Omental fat pad (tissue), 3 donors: ENCODE measurements at regions not wholly inside any gene's neighbourhood (a gene's known extent, or its start where the extent isn't known, plus 50 kb on each side); places are given as distances from the start of the nearest gene placed in this dataset.

ENCODE experiments used
- ATAC-seq: fragments of 150-250 bp; one replicate; pipeline ENCODE4 v1.9.1; 2016; ENCODE audit warnings: mild to moderate bottlenecking, moderate library complexity; ENCODE audit not compliant: low FRiP score
- DNase-seq: peaks from one replicate; pipeline ENCODE4 v3.0.0-alpha.2; 2019; ENCODE audit warnings: low spot score
- CTCF ChIP-seq, 3 donors: fragments of 450-650 bp; IDR thresholded peaks; one replicate each; pipeline ENCODE4 v1.5.1; 2016 to 2017; ENCODE audit warnings: antibody characterized with exemption in 3 of 3, mild to moderate bottlenecking in 3 of 3, moderate library complexity in 2 of 3

GRCh38 chr13:44278166-44278565 lies 95.5 kb upstream of the SERP2 start:
- no peak for TF ChIP-seq CTCF (IDR thresholded peaks at IDR 0.05)
- ATAC-seq (no peak), DNase-seq (no peak)

GRCh38 chr13:44280456-44280855 lies 93.2 kb upstream of the SERP2 start:
- ATAC-seq (no peak), DNase-seq (no peak)
- no peak for TF ChIP-seq CTCF (IDR thresholded peaks at IDR 0.05)

- no peak for TF ChIP-seq CTCF (IDR thresholded peaks at IDR 0.05)
- DNase-seq (no peak), ATAC-seq (no peak)
Observed at GRCh38 chr13:44281252-44282000, 92.2 kb upstream of the SERP2 start.

GRCh38 chr13:44283600-44283999 lies 90.0 kb upstream of the SERP2 start:
- ATAC-seq (no peak), DNase-seq (no peak)
- no peak for TF ChIP-seq CTCF (IDR thresholded peaks at IDR 0.05)

- DNase-seq (no peak), ATAC-seq (peak; percentile 26)
- no peak for TF ChIP-seq CTCF (IDR thresholded peaks at IDR 0.05)
Observed at GRCh38 chr13:44287958-44288357, 85.7 kb upstream of the SERP2 start.

GRCh38 chr13:44292545-44292944 lies 81.1 kb upstream of the SERP2 start:
- TF ChIP-seq CTCF (IDR thresholded peaks at IDR 0.05), result no peak
- ATAC-seq (no peak), DNase-seq (no peak)

GRCh38 chr13:44293374-44293773 lies 80.2 kb upstream of the SERP2 start:
- TF ChIP-seq CTCF (IDR thresholded peaks at IDR 0.05), result no peak

More at GRCh38 chr13:44293374-44293773, 80.2 kb upstream of the SERP2 start:
- DNase-seq (no peak), ATAC-seq (no peak)
